Activated naive CD8-positive, alpha-beta T cell treated with anti-CD3 and anti-CD28 coated beads, Interleukin-2, amount 50 U/mL, for 24 hours (primary cell): ENCODE measurements at regions not wholly inside any gene's neighbourhood (a gene's known extent, or its start where the extent isn't known, plus 50 kb on each side); places are given as distances from the start of the nearest gene placed in this dataset.
A peak's percentile ranks its signal among the peaks of the same experiment; 100 is the strongest.
"Not testable (repeated sequence)": the region's sequence is repeated elsewhere in the genome, so short reads cannot be mapped to it uniquely, and the experiment has no call there.

Source experiments
- ATAC-seq: fragments of 150-1000 bp; cut with Tn5 transposase; one replicate; pipeline ENCODE4 v1.10.0; 2021
- DNase-seq: peaks from one replicate; pipeline ENCODE4 v3.0.0; 2021
- H3K27ac Mint-ChIP-seq: one replicate; pipeline ENCODE4 v1.8.0; 2021; ENCODE audit warnings: mild to moderate bottlenecking, mixed read lengths
- H3K27me3 Mint-ChIP-seq: one replicate; pipeline ENCODE4 v1.8.0; 2021; ENCODE audit warnings: mixed read lengths
- H3K36me3 Mint-ChIP-seq: one replicate; pipeline ENCODE4 v1.8.0; 2021; ENCODE audit warnings: low read depth, mixed read lengths
- H3K4me1 Mint-ChIP-seq: one replicate; pipeline ENCODE4 v1.8.0; 2021; ENCODE audit warnings: mixed read lengths
- H3K4me3 Mint-ChIP-seq: one replicate; pipeline ENCODE4 v1.8.0; 2021; ENCODE audit warnings: mild to moderate bottlenecking, moderate library complexity, mixed read lengths
- H3K9me3 Mint-ChIP-seq: one replicate; pipeline ENCODE4 v1.8.0; 2021; ENCODE audit warnings: mixed read lengths

DNA sequence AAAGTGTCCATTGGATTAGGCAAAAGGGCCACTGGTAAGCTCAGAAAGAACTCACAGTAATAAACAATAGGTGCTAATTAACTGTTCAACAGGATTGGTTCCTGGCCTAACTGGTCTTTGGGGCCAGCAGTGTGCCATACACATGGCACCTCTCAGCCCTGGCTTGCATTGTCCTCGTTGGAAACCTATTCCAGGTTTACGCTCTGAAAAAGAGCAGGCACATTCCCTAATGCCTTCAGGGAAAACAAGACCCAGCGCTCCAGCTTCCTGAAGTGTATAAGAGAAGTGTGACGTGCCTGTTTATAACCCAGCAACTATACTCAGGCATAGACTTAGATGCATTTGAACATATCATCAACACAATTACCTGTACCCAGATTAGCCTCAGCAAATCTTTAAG, 51.9 kb upstream of the RBM47 start:
- Mint-ChIP-seq H3K27me3 (peaks cover 5% of the 10 kb centered on the region), H3K4me1 (peaks cover 17% of the 10 kb centered on the region), H3K27ac (no peak overlapping the region), H3K36me3 (no peaks in the 10 kb centered on the region), H3K4me3 (no peak overlapping the region), H3K9me3 (no peaks in the 10 kb centered on the region)
- no peak for ATAC-seq
- no peak for DNase-seq

DNA sequence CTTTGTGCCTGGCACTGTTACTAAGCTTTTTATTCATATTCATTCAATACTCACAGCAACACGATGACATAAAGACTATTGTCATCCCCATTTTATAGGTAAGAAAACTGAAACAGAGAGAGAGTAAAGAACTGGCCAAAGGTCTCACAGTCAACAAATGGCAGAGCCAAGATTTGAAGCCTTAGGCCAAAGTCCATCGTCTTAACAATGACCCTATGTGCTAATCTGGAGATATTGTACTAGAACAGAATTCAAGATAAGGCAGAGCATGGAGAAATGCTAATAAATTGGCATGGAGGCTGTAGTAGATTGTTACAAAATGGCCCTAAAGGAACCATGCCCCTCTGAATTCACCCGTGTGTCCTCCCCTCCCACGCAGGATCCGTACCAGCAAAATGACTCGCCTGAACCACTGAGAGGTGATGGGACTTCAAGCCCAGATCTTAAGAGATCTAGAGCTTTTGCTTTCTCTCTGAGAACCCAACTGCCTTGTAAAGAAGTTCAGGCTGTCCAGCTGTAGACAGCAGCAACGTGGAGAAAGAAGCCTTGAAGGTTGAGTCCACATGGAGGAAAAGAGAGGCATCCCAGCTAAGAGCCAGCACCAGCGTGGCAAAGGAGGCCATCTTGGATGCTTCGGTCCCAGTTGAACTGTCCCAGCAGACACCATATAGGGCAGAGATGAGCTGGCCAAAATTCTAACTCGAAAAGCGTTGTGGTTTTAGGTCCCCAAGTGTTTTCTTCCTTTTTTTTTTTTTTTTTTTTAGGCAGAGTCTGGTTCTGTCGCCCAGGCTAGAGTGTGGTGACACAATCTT, 52.8 kb upstream of the RBM47 start:
- Mint-ChIP-seq H3K36me3 (no peaks in the 10 kb centered on the region), H3K9me3 (no peaks in the 10 kb centered on the region), H3K27me3 (peaks cover 5% of the 10 kb centered on the region), H3K4me3 (no peak overlapping the region), H3K4me1 (peaks cover 17% of the 10 kb centered on the region), H3K27ac (no peak overlapping the region)
- DNase-seq = peak; percentile 27
- peak; percentile 78 for ATAC-seq

DNA sequence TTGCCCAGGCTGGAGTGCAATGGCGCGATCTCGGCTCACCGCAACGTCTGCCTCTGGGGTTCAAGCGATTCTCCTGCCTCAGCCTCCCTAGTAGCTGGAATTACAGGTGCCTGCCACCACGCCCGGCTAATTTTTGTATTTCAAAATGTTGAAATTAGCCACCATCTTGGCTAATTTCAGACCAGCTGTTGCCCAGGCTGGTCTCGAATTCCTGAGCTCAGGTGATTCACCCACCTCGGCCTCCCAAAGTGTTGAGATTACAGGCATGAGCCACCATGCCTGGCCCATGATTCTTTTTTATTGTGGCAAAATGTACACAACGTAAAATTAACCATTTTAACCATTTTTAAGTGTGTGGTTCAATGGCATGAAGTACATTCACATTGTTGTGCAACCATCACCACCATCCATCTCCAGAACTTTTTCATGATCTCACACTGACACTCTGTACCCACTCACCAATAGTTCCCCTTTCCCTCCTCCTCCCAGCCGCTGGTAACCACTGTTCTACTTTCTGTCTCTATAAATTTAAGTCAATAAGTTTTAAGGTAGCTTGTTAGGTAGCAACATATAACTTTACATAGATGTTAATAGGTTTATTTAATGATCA, 54.0 kb upstream of the RBM47 start:
- not testable (repeated sequence) for H3K27ac Mint-ChIP-seq, H3K27me3 Mint-ChIP-seq, DNase-seq, H3K9me3 Mint-ChIP-seq, H3K36me3 Mint-ChIP-seq, ATAC-seq, H3K4me3 Mint-ChIP-seq
- peaks cover 29% of the 10 kb centered on the region for H3K4me1 Mint-ChIP-seq

DNA sequence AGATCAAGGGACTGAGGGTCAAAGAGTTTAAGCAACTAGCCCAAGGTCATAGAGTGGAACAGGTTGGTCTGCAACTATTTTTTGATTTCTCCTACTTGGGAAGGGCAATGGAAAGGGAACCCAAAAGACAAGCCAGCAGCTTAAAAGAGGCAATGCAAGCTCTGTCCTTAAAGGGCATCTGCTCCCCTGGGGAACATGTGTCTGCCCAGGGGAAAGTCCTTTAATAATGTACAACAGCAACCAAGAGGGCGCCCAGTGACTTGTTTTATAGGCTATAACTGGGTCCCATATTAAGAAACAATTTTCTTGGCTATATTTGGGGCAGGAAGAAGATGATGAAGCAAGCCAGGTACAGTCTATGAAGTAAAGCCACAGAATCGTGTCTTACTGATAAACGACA, 54.7 kb upstream of the RBM47 start:
- no peak overlapping the region for H3K27ac Mint-ChIP-seq
- H3K9me3 Mint-ChIP-seq = no peaks in the 10 kb centered on the region
- H3K36me3 Mint-ChIP-seq = peaks cover 2% of the 10 kb centered on the region
- ATAC-seq = no peak
- H3K4me1 Mint-ChIP-seq = peaks cover 34% of the 10 kb centered on the region
- peaks cover 7% of the 10 kb centered on the region for H3K27me3 Mint-ChIP-seq
- H3K4me3 Mint-ChIP-seq = no peak overlapping the region
- no peak for DNase-seq

DNA sequence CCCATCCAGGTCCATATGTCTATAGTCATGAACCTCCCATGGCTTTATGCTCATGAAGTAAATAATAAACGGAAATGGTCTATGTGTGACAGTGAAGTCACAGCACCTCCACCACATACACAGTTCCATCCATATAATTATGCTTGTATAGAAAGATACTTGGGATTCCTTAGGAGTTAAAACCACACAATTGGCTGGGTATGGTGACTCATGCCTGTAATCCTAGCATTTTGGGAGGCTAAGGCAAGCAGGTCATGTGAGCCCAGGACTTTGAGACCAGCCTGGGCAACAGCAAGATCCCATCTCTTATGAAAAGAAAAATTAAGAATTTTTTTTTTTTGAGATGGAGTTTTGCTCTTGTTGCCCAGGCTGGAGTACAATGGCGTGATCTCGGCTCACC, 55.6 kb upstream of the RBM47 start:
- DNase-seq (no peak), ATAC-seq (no peak)
- Mint-ChIP-seq H3K27ac (no peak overlapping the region), H3K27me3 (peaks cover 7% of the 10 kb centered on the region), H3K36me3 (peaks cover 2% of the 10 kb centered on the region), H3K4me1 (peaks cover 34% of the 10 kb centered on the region), H3K4me3 (no peak overlapping the region), H3K9me3 (no peaks in the 10 kb centered on the region)

DNA sequence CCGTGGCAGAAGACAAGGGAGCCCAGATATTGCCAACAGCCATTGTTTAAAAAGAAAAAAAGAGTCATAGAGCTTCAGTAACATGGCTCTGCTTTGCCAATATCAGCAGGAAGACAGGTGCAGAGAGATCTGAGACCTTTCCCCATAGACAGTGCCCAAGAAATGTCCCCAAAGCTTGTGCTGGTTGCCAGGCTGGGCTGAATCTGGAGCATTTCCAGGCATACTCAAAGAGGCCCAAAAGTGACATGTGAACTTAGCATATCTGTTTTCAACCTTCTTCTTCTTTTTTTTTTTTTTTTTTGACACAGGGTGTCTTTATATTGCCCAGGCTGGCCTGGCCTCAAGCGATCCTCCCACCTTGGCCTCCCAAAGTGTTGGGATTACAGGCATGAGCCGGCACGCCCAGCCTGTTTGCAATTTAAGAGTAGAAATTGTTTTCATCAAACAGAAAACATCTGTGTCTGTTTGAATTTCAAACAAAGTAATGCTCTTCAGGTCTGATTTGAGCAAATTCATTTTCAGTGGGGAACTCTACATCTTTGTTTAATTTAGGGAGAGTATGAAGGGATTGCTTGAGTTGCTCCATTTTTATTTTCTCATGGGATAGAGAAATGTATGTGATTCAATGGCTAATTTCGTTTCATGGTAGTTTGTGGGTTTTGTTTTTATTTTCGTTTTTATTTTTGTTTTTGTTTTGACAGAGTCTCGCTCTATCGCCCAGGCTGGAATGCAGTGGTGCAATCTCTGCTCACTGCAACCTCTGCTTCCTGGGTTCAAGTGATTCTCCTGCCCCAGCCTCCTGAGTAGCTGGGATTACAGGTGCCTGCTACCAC, 56.6 kb upstream of the RBM47 start:
- peaks cover 2% of the 10 kb centered on the region for H3K36me3 Mint-ChIP-seq
- H3K27ac Mint-ChIP-seq = no peak overlapping the region
- peaks cover 9% of the 10 kb centered on the region for H3K27me3 Mint-ChIP-seq
- H3K4me1 Mint-ChIP-seq = peaks cover 34% of the 10 kb centered on the region
- no peak overlapping the region for H3K4me3 Mint-ChIP-seq
- ATAC-seq (no peak), DNase-seq (no peak)
- H3K9me3 Mint-ChIP-seq = peaks cover 4% of the 10 kb centered on the region

DNA sequence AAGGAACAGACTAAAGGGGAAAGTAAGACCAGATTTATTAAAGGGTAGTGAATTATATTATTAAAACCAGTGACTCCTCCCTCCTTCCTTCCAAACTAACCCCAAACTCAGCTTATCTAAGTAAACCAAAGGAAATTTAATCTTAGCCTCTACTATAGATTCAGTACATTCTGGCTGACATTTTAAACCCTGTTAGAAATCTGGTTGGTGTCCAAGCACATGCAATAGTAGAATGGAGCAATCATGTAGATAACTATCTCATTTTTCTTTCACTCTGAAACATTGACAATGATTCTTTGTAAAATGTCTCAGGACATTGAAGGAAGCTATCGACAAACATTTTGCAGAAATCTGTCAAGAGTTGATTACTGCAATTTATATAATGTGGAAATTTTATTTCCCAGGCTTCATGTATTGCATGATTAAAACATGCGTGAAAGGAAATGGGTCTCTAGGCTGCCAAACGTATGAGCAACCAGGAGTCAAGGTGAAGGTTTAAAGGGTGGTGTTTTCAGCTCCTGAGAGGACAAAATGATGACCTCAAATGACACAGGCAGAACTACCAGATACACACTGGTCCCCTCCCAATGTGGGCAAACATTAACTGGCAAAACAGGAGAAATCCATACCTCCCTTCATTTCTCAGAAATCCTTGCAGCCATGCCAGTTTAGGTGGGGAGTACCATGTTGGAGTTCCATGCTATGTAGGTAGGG, 58.2 kb upstream of the RBM47 start:
- Mint-ChIP-seq H3K27me3 (peaks cover 9% of the 10 kb centered on the region), H3K4me3 (peak overlapping the region; percentile 22), H3K9me3 (peaks cover 8% of the 10 kb centered on the region), H3K27ac (peak overlapping the region; percentile 90), H3K36me3 (peaks cover 2% of the 10 kb centered on the region), H3K4me1 (peaks cover 26% of the 10 kb centered on the region)
- ATAC-seq (no peak), DNase-seq (no peak)

DNA sequence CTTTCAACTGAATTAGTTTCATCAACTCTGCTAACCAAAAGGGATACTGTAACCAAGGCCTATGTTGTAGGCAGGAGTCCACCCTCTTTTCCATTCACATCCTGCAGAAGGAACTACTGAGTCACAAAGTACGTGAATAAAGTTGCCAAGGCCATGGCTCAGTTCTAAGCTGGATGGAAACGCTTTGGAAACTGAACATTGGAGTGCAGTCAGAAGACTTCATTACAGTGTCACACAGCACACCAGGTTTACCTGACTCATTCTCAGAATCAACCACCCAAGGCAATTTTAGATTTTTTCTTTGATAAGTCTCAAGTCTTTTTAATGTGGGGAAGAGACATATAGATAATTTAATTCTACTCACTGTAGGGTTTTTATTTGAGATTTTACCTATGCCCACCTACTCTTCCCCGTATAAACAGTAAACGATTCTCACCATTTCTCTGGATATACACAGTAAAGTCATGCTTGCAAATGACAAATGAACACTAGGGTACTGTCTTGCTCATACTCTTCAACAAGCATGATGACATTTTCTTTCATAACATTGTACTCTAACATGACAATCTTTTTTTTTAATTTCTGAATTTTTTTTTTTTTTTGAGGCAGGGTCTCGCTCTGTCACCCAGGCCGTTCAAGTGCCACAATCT, 58.9 kb upstream of the RBM47 start:
- Mint-ChIP-seq H3K27me3 (peaks cover 9% of the 10 kb centered on the region), H3K4me3 (peak overlapping the region; percentile 22), H3K4me1 (peaks cover 24% of the 10 kb centered on the region), H3K9me3 (peaks cover 8% of the 10 kb centered on the region), H3K36me3 (peaks cover 2% of the 10 kb centered on the region), H3K27ac (peak overlapping the region; percentile 90)
- peak; percentile 97 for ATAC-seq
- DNase-seq = no peak

DNA sequence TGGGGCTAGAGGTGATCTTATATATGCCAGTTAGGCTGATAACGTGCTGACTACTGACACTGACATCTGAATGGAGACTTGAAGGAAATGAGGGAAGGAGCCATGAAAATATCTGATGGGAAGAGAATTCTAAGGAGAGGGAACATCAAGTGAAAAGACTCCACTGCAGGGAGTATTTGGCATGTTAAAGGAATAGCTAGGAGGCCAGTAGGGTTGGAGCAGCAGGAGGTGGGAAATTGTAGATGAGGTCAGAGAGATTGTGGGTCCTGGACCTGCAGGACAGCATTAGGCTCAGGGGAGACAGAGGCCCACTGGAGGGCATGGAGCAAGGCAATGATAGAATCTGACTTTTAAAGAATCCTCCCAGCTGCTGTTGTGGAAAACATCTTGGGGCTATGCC, 55.8 kb upstream of the NSUN7 start:
- peaks cover 7% of the 10 kb centered on the region for H3K27me3 Mint-ChIP-seq
- H3K4me1 Mint-ChIP-seq = peaks cover 2% of the 10 kb centered on the region
- peaks cover 8% of the 10 kb centered on the region for H3K9me3 Mint-ChIP-seq
- DNase-seq = no peak
- no peak for ATAC-seq
- H3K36me3 Mint-ChIP-seq = no peaks in the 10 kb centered on the region
- H3K4me3 Mint-ChIP-seq = no peak overlapping the region
- no peak overlapping the region for H3K27ac Mint-ChIP-seq

DNA sequence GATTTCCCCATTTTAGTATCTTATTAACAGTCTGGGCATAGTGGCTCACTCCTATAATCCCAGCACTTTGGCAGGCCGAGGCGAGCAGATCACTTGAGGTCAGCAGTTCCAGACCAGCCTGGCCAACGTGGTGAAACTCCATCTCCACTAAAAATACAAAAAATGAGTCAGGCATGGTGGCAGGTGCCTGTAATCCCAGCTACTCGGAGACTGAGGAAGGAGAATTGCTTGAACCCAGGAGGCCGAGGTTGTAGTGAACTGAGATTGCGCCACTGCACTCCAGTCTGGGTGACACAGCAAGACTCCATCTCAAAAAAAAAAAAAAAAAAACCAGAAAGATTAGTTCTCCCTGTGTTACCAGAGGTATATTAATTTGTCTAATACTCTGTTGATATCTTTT, 52.3 kb upstream of the NSUN7 start:
- not testable (repeated sequence) for H3K27ac Mint-ChIP-seq, H3K36me3 Mint-ChIP-seq, H3K9me3 Mint-ChIP-seq, H3K27me3 Mint-ChIP-seq, DNase-seq, H3K4me3 Mint-ChIP-seq, ATAC-seq
- H3K4me1 Mint-ChIP-seq = peaks cover 24% of the 10 kb centered on the region

DNA sequence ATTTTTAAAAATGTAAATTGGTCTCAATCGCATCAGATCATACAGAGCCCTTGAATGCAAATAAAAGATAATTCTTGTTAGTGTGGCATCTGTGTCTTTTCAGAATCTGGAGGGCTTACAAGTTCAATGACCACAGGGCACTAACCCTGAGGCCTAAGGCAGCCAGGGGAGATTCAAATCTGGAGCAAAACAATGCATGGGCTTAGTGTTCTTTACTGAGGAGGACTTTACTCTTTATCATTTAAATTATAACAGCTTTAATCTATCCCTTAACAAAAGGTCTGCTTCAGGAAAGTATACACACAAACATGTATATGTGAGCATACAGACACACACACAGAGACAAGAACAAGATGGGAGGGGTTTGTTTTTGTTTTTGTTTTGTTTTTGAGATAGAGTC, 51.0 kb upstream of the NSUN7 start:
- no peak for ATAC-seq
- Mint-ChIP-seq H3K4me3 (no peak overlapping the region), H3K4me1 (peaks cover 33% of the 10 kb centered on the region)

DNA sequence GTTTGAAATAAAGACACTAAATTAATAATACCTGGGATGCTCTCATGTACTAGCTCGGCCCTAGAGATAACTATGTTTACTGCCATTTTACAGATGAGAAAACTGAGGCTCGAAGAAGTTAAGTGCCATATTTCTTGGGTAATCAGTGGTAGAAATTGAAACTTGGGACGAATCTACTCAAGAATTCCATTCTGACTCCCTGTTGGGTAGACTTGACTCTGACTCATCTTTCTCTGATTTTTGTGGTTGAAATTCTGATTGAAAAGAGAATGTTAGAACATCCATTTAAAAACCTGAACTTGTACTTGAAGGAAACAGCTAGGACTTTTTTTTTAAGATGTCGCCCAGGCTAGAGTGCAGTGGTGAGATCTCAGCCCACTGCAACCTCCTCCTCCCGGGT, 50.1 kb upstream of the NSUN7 start:
- no peak for DNase-seq
- H3K27me3 Mint-ChIP-seq = no peaks in the 10 kb centered on the region
- H3K4me1 Mint-ChIP-seq = peaks cover 33% of the 10 kb centered on the region
- peaks cover 3% of the 10 kb centered on the region for H3K9me3 Mint-ChIP-seq
- peak overlapping the region; percentile 19 for H3K4me3 Mint-ChIP-seq
- peak overlapping the region; percentile 37 for H3K27ac Mint-ChIP-seq
- peak; percentile 65 for ATAC-seq
- no peaks in the 10 kb centered on the region for H3K36me3 Mint-ChIP-seq

More for the DNA sequence above, 51.0 kb upstream of the NSUN7 start:
- Mint-ChIP-seq H3K27me3 (peaks cover 3% of the 10 kb centered on the region), H3K27ac (no peak overlapping the region), H3K36me3 (no peaks in the 10 kb centered on the region), H3K9me3 (peaks cover 3% of the 10 kb centered on the region)
- no peak for DNase-seq
